SK-N-SH (cell line): ENCODE measurements at regions not wholly inside any gene's neighbourhood (a gene's known extent, or its start where the extent isn't known, plus 50 kb on each side); places are given as distances from the start of the nearest gene placed in this dataset.

Experiments used
- CTCF ChIA-PET: fragments of 300-600, 350-600 bp; formaldehyde crosslinking; extraction: SDS; loops from one replicate; lab custom pipeline; 2021; lab: Yijun Ruan, JAX
- POLR2A ChIA-PET: fragments of 350-600 bp; sonication (Branson Sonifier 250); formaldehyde crosslinking; extraction: SDS; loops from one replicate; lab custom pipeline; 2020; ENCODE audit warnings: antibody characterized with exemption, inconsistent platforms; lab: Yijun Ruan, JAX
- DNase-seq: peaks from one replicate; pipeline ENCODE4 v3.0.0; 2012
- H2AFZ ChIP-seq: fragments of 200-600 bp; sonication (generic); 2 replicates; pipeline ENCODE4 v1.8.1; 2016; ENCODE audit warnings: antibody characterized with exemption, mild to moderate bottlenecking, low read depth
- H3F3A ChIP-seq: fragments of 200-600 bp; sonication (generic); replicated peaks from 2 replicates; pipeline ENCODE3; 2016; ENCODE audit warnings: antibody characterized with exemption, mild to moderate bottlenecking; ENCODE audit not compliant: insufficient read depth
- H3K27ac ChIP-seq, 2 experiments: fragments of 200-500 bp in 1 of 2; fragments of 200-600 bp in 1 of 2; sonication (Bioruptor generic) in 1 of 2; sonication (generic), shearing (Covaris generic) in 1 of 2; 2 replicates each; pipeline versions ENCODE4 v1.5.1 to v1.6.1; 2014 to 2016; ENCODE audit warnings: low read depth in 2 of 2, inconsistent platforms in 1 of 2, low read length in 1 of 2, mild to moderate bottlenecking in 1 of 2, mixed read lengths in 1 of 2
- H3K27me3 ChIP-seq: fragments of 200-600 bp; sonication (generic), shearing (Covaris generic); 2 replicates; pipeline ENCODE4 v1.6.1; 2016; ENCODE audit warnings: mixed run types; ENCODE audit not compliant: insufficient read depth
- H3K36me3 ChIP-seq, 2 experiments: fragments of 200-500 bp in 1 of 2; fragments of 200-600 bp in 1 of 2; sonication (Bioruptor generic) in 1 of 2; sonication (generic) in 1 of 2; replicated peaks in 1 of 2; 2 replicates each; pipeline versions ENCODE3 to v1.5.1; 2014 to 2016; ENCODE audit warnings: low read length in 1 of 2, mild to moderate bottlenecking in 1 of 2; ENCODE audit not compliant: insufficient read depth in 2 of 2, control insufficient read depth in 1 of 2
- H3K4me1 ChIP-seq, 2 experiments: fragments of 200-500 bp in 1 of 2; fragments of 200-600 bp in 1 of 2; sonication (Bioruptor generic) in 1 of 2; sonication (generic), shearing (Covaris generic) in 1 of 2; 2 replicates each; pipeline versions ENCODE4 v1.5.1 to v1.6.1; 2014 to 2016; ENCODE audit warnings: low read depth in 1 of 2, low read length in 1 of 2, mixed run types in 1 of 2; ENCODE audit not compliant: insufficient read depth in 2 of 2, control insufficient read depth in 1 of 2
- H3K4me2 ChIP-seq: fragments of 200-600 bp; sonication (generic), shearing (Covaris generic); 2 replicates; pipeline ENCODE4 v1.6.1; 2017; ENCODE audit warnings: mixed run types
- H3K4me3 ChIP-seq, 2 experiments: fragments of 200-500 bp in 1 of 2; fragments of 200-600 bp in 1 of 2; sonication (Bioruptor generic) in 1 of 2; sonication (generic), shearing (Covaris generic) in 1 of 2; 2 replicates each; pipeline versions ENCODE4 v1.5.1 to v1.8.1; 2014 to 2016; ENCODE audit warnings: low read depth in 2 of 2, inconsistent platforms in 1 of 2, low read length in 1 of 2, mild to moderate bottlenecking in 1 of 2, mixed read lengths in 1 of 2, moderate library complexity in 1 of 2
- H3K79me2 ChIP-seq: fragments of 200-600 bp; sonication (generic); 2 replicates; pipeline ENCODE4 v1.8.1; 2017; ENCODE audit warnings: mild to moderate bottlenecking; ENCODE audit not compliant: insufficient read depth
- H3K9ac ChIP-seq: fragments of 200-600 bp; sonication (generic); 2 replicates; pipeline ENCODE4 v1.6.1; 2017; ENCODE audit warnings: mixed run types
- H3K9me2 ChIP-seq: fragments of 200-600 bp; sonication (generic); 2 replicates; pipeline ENCODE4 v1.6.1; 2017; ENCODE audit warnings: mixed run types
- H3K9me3 ChIP-seq: fragments of 200-600 bp; sonication (generic); 2 replicates; pipeline ENCODE4 v1.6.1; 2017; ENCODE audit warnings: mixed run types, mild to moderate bottlenecking, moderate library complexity
- H4K20me1 ChIP-seq: fragments of 200-600 bp; sonication (generic); 2 replicates; pipeline ENCODE4 v1.6.1; 2017; ENCODE audit warnings: mild to moderate bottlenecking, mixed run types; ENCODE audit not compliant: insufficient read depth
- CHD2 ChIP-seq: fragments of 150-350 bp; IDR thresholded peaks from 2 replicates; pipeline ENCODE4 v1.6.1; 2018; ENCODE audit warnings: low read length; ENCODE audit not compliant: partially characterized antibody
- CTCF ChIP-seq: fragments of 200-600 bp; sonication (generic); IDR thresholded peaks from 2 replicates; pipeline ENCODE4 v1.6.1; 2017; ENCODE audit warnings: antibody characterized with exemption, mild to moderate bottlenecking, moderate library complexity
- EZH2phosphoT487 ChIP-seq: fragments of 200-600 bp; sonication (generic); IDR thresholded peaks from 2 replicates; pipeline ENCODE4 v1.6.1; 2017; ENCODE audit warnings: low read depth, mixed run types, mild to moderate bottlenecking, antibody characterized with exemption, moderate library complexity, borderline replicate concordance
- FOSL2 ChIP-seq: IDR thresholded peaks from 2 replicates; pipeline ENCODE4 v1.4.0; 2012; ENCODE audit warnings: low read depth, mild to moderate bottlenecking, moderate library complexity, borderline replicate concordance
- FOXM1 ChIP-seq: IDR thresholded peaks from 2 replicates; pipeline ENCODE4 v1.4.0; 2012; ENCODE audit warnings: low read depth, mild to moderate bottlenecking
- GABPA ChIP-seq: IDR thresholded peaks from 2 replicates; pipeline ENCODE4 v1.4.0; 2012; ENCODE audit warnings: low read depth, mild to moderate bottlenecking
- MEF2A ChIP-seq: IDR thresholded peaks from 2 replicates; pipeline ENCODE4 v1.4.0; 2012; ENCODE audit warnings: low read depth, borderline replicate concordance
- NRF1 ChIP-seq: IDR thresholded peaks from 2 replicates; pipeline ENCODE4 v1.6.1; 2012; ENCODE audit warnings: low read depth, mild to moderate bottlenecking, low read length
- RAD21 ChIP-seq: IDR thresholded peaks from 2 replicates; pipeline ENCODE4 v1.6.1; 2012; ENCODE audit warnings: mild to moderate bottlenecking, low read length
- RFX5 ChIP-seq: IDR thresholded peaks from 2 replicates; pipeline ENCODE4 v1.6.1; 2012; ENCODE audit warnings: mild to moderate bottlenecking, improper control_type of control experiment, low read length
- SMC3 ChIP-seq: IDR thresholded peaks from 2 replicates; pipeline ENCODE4 v1.6.1; 2012; ENCODE audit warnings: low read depth, low read length, improper control_type of control experiment
- TAF1 ChIP-seq: IDR thresholded peaks from 2 replicates; pipeline ENCODE4 v1.6.1; 2012; ENCODE audit warnings: low read depth, mild to moderate bottlenecking, low read length, moderate library complexity, borderline replicate concordance
- TCF12 ChIP-seq: IDR thresholded peaks from 2 replicates; pipeline ENCODE4 v1.4.0; 2012
- TEAD4 ChIP-seq: IDR thresholded peaks from 2 replicates; pipeline ENCODE4 v1.4.0; 2012; ENCODE audit warnings: mild to moderate bottlenecking, borderline replicate concordance; ENCODE audit not compliant: insufficient read depth
- WGBS: methylation state at CpG from one replicate; pipeline ENCODE4 v1.1.6; 2017; ENCODE audit warnings: low lambda C conversion rate; 5-methylcytosine and 5-hydroxymethylcytosine counted together
- TF ChIP-seq, protein P1 (sequence below): IDR thresholded peaks from 2 replicates; pipeline ENCODE4 v1.4.0; 2012; ENCODE audit warnings: low read depth
- TF ChIP-seq, protein P2 (sequence below): IDR thresholded peaks from 2 replicates; pipeline ENCODE4; 2012
- TF ChIP-seq, protein P3 (sequence below): IDR thresholded peaks from 2 replicates; pipeline ENCODE4 v1.4.0; 2012; ENCODE audit warnings: low read depth, borderline replicate concordance
- TF ChIP-seq, protein P4 (sequence below): IDR thresholded peaks from 2 replicates; pipeline ENCODE4 v1.4.0; 2012; ENCODE audit warnings: low read depth, borderline replicate concordance

DNA sequence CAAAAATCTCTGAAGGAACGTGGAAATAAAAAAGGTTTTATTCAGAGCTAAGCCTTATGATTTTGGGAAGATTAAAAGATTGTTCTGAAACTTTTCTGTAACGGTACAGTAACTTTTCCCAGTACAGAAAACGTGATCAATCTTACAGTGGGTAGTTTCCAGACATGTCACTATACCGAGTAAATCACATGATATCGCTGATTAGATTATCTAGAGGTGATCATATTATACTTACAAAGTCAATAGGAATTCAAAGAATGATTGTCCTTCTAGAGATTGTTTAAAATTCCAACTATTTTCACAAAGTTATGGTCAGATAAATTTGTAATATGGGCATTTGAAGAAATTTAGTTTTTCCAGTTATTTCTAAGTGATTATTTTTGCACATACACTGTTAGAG is 736.0 kb upstream of the GRM7 start:
- Histone ChIP-seq H3K4me2 (no peak overlapping the region), H3K9ac (no peak overlapping the region), H3K27ac (no peak overlapping the region), H3K9me2 (no peaks in the 10 kb centered on the region), H4K20me1 (no peaks in the 10 kb centered on the region), H3K4me1 (no peaks in the 10 kb centered on the region), H3K79me2 (no peaks in the 10 kb centered on the region), H3K36me3 (no peaks in the 10 kb centered on the region), H3K9me3 (no peaks in the 10 kb centered on the region), H2AFZ (no peak overlapping the region), H3F3A (no peaks in the 10 kb centered on the region), H3K27me3 (no peaks in the 10 kb centered on the region), H3K4me3 (no peak overlapping the region)
- ChIA-PET CTCF (interaction anchor here (0.9 kb wide), 1 partner anchor 9 kb away, joined by 3 read pairs; no protein-coding TSS in a partner anchor), POLR2A (no interaction called here)
- TF ChIP-seq, protein P1, sequence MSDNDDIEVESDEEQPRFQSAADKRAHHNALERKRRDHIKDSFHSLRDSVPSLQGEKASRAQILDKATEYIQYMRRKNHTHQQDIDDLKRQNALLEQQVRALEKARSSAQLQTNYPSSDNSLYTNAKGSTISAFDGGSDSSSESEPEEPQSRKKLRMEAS = no peak
- TF ChIP-seq TEAD4 (no peak), FOSL2 (no peak), RAD21 (no peak), FOXM1 (no peak), EZH2phosphoT487 (no peak), TCF12 (no peak), TAF1 (no peak), MEF2A (no peak), GABPA (no peak), SMC3 (no peak), NRF1 (no peak), CTCF (no peak), CHD2 (no peak), RFX5 (no peak)
- TF ChIP-seq, protein P2, sequence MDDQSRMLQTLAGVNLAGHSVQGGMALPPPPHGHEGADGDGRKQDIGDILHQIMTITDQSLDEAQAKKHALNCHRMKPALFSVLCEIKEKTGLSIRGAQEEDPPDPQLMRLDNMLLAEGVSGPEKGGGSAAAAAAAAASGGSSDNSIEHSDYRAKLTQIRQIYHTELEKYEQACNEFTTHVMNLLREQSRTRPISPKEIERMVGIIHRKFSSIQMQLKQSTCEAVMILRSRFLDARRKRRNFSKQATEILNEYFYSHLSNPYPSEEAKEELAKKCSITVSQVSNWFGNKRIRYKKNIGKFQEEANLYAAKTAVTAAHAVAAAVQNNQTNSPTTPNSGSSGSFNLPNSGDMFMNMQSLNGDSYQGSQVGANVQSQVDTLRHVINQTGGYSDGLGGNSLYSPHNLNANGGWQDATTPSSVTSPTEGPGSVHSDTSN = no peak
- TF ChIP-seq, protein P3, sequence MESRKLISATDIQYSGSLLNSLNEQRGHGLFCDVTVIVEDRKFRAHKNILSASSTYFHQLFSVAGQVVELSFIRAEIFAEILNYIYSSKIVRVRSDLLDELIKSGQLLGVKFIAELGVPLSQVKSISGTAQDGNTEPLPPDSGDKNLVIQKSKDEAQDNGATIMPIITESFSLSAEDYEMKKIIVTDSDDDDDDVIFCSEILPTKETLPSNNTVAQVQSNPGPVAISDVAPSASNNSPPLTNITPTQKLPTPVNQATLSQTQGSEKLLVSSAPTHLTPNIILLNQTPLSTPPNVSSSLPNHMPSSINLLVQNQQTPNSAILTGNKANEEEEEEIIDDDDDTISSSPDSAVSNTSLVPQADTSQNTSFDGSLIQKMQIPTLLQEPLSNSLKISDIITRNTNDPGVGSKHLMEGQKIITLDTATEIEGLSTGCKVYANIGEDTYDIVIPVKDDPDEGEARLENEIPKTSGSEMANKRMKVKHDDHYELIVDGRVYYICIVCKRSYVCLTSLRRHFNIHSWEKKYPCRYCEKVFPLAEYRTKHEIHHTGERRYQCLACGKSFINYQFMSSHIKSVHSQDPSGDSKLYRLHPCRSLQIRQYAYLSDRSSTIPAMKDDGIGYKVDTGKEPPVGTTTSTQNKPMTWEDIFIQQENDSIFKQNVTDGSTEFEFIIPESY = no peak
- TF ChIP-seq, protein P4, sequence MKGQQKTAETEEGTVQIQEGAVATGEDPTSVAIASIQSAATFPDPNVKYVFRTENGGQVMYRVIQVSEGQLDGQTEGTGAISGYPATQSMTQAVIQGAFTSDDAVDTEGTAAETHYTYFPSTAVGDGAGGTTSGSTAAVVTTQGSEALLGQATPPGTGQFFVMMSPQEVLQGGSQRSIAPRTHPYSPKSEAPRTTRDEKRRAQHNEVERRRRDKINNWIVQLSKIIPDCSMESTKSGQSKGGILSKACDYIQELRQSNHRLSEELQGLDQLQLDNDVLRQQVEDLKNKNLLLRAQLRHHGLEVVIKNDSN = no peak
- WGBS = under 1% methylated on average over 5 of the region's 5 CpGs
- DNase-seq = no peak
